LHCN-M2 (cell line): ENCODE measurements at regions not wholly inside any gene's neighbourhood (a gene's known extent, or its start where the extent isn't known, plus 50 kb on each side); places are given as distances from the start of the nearest gene placed in this dataset.

Source experiments
- DNase-seq: peaks from one replicate; pipeline ENCODE4 v3.0.0-alpha.2; 2012; ENCODE audit warnings: low read depth

GRCh38 chr5:5798462-5798861 lies 376.0 kb downstream of the ICE1 start:
- DNase-seq = no peak

DNA sequence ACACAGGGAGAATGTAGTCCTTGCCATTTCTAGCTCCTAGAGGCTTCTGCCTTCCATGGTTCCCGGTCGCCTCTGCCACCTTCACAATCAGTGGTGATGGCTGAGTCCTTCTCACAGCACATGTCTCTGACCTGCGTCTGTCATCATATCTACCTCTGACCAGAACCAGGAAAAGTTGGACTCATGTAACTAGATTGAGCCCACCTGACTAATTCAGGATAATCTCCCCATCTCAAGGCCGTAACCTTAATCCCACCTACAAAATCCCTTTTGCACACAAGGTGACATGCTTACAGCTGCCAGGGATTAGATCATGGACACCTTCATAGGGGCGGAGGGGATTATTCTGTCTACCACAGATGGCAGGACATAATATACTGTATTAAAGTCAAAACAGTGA lies 375.6 kb downstream of the ICE1 start:
- DNase-seq = no peak

GRCh38 chr5:5795074-5795771 lies 372.7 kb downstream of the ICE1 start:
- DNase-seq = no peak

DNA sequence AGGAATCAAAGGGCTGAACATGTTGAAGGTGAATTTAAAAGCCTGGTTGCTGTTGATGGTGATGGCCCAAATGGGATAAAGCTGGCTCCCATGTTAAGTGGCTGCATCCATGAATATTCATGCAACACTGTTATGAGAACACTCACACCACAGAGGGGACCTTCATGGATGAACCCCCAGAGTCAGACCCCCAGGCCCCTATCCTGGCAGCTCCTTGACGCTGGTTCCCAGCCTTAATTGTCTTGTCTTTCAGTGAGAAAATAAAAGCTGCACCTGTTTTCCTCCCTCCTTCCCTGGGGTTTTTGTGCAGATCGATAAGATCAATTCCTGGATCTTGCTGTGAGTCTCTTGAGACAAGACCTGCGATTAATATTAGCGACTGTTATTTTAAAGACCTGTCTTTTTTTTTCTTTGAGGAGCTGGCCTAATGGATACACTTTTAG lies 371.7 kb downstream of the ICE1 start:
- DNase-seq = no peak

- no peak for DNase-seq
Measured at GRCh38 chr5:5793242-5794117, 371.0 kb downstream of the ICE1 start.

DNA sequence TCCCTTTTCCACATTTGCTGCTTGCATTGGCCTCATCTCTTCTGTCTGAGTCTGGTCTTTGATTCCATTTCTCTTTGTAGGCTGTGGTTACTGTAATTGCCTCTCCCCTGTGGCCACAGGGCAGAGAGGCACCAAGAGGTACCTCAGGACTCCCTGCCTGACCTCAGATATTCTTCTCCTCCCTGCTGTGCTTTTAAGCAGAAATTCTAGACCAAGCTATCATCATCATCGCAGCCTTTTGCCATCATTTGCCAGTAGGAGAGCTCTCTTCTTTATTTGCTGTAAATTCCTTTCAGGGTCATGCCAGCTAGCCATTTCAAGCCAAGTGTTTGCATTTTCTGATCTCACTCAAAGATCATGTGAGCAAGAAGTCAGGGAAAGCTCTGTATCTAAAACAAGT lies 369.6 kb downstream of the ICE1 start:
- no peak for DNase-seq

DNA sequence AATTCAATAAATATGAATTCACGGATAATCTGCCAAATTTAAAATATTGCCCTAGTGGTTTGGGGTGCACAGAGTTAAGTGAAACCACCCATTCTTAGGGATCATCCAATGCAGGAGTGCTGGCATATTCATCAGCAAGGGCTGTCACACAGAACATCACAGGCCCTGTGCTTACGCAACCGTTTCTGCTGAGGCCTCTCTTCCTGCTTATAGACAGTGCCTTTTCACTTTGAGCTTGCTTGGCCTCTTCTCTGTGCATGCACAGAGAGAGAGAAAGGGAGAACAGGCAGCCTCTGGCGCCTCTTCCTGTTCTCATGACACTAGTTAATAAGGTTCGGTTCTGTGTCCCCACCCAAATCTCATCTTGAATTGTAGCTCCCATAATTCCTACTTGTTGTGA lies 366.3 kb downstream of the ICE1 start:
- DNase-seq = no peak

DNA sequence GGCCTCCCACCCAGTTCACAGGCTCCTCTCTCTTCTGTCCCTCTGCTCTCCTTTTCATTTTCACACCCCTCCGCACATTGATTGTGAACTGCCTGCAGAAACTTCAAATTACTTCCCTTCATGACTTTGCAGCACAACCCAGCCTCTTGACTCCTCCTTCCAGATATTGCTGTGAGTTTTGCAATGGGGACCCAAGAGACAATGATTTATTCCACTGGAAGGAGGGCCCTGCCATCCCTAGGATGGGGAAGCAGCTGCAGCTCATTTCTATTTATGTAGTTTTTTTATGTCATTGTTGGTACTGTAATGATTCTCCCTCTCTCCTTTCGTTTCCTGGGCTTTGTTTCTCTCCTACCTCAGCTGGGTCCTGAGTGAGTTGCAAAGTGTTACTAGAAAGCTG lies 364.9 kb downstream of the ICE1 start:
- DNase-seq = no peak

DNA sequence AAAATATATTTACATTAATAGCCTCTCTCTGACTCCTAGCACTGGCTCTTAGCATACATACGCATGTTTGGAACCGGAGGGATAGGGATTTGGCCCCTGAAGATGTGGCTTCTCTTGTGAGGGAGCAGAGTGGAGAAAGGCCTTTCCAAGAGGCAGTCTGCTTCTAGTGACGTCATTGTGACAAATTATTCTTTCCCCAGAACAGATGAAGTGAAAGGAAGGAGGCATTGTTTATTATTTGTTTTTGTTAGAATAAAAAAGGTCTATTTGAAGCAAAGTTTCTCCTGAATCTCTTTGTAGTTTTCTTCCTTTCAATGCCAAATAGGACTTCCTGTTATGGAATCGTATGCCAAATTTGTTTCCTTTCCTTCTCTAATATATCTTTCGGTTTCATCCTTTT lies 361.6 kb downstream of the ICE1 start:
- no peak for DNase-seq

- no peak for DNase-seq
Measured at GRCh38 chr5:5783021-5783420, 360.5 kb downstream of the ICE1 start.

- DNase-seq = no peak
Measured at GRCh38 chr5:5782402-5782801, 359.9 kb downstream of the ICE1 start.

- no peak for DNase-seq
Measured at GRCh38 chr5:5781335-5781734, 358.9 kb downstream of the ICE1 start.

DNA sequence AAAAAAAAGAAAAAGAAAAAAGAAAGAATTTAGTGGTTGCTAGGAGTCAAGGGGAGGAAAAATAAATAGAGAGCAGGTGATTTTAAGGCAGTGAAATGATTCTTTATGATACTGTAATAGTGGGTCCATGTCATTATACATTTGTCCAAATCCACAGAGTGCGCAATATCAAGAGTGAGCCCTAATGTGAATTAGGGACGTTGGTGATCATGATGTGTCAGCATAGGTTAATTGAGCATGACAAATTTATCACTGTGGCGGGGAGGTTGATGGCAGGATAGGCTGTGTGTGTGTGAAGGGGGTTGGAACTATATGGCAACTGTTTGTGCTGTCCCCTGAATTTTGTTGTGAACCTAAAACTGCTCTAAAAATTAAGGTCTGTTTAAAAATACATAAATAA lies 357.8 kb downstream of the ICE1 start:
- no peak for DNase-seq

GRCh38 chr5:5777013-5777412 lies 354.5 kb downstream of the ICE1 start:
- DNase-seq = no peak

- no peak for DNase-seq
Measured at GRCh38 chr5:5772202-5772601, 349.7 kb downstream of the ICE1 start.

DNA sequence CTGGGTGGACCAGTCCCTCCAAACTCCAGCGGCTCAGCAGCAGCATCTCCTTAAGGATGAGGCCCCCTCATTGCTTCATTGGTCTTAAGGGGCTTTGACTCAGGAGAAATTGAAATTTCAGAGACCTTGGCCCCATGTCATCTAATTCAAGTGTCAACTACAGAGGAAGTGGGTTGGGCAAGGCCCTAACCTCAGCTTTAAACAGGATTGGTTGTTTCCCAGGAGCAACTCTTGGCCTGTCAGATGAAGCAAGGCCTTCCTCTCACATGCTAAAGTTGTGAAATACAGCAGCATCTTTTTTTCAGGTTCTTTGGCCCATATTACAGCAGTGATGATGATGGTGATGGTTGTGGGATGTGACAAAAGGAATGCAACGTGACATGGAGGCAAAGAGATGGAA lies 348.3 kb downstream of the ICE1 start:
- no peak for DNase-seq

GRCh38 chr5:5767286-5767928 lies 344.9 kb downstream of the ICE1 start:
- no peak for DNase-seq

- DNase-seq = no peak
Measured at GRCh38 chr5:5765066-5765850, 342.8 kb downstream of the ICE1 start.

DNA sequence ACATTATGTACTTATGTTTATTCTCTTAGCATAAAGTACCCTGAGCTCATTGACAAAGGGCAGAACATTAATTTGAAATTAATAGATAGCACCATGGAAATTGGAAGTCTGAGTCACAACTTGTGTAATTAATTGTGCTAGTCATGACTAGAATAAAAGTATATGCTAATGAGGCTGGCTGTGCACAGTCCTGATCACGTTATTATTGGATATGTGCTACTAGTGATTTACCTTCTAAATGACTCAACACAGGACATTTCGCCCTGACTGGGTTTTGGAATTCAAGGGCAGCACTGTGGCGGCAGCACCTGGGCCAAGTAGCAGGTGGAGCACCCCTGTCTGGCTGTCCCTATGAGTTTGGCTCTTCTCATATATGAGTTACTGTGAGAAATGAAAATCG lies 341.8 kb downstream of the ICE1 start:
- DNase-seq = no peak

DNA sequence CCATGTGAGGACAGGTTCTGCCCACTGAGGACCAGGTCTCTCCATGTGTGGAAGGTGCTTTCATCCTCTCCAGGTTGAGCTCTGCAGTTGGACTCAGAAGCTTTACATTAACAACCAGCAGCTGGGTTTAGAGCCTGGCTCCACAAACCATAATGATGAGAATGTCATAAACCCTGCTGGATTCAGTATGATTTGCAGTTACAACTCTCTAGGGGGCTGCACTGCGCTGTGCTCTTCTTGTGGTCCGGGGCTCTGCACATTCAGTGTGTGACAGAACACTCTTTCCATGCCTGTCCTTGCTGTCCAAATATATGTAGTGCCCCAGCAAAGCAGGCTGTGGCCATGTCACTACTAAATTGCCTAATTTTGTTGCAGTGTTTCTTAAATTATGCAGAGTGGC lies 334.3 kb downstream of the ICE1 start:
- DNase-seq = no peak

GRCh38 chr5:5755888-5756287 lies 333.4 kb downstream of the ICE1 start:
- DNase-seq = no peak

DNA sequence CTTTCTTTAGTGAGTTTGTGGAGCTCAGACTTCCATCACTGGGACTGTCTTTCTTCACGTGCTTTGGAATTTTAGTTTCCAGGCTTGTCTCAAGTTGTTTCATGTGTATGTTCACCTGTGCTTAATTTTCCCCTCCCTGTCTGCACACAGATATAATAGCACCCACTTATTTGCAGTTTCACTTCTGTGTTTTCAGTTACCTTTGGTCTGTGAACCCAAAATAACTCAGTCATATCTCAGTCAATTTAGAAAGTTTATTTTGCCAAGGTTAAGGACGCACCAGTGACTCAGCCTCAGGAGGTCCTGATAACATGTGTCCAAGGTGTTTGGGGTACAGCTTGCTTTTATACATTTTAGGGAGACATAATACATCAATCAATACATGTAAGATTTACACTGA lies 330.4 kb downstream of the ICE1 start:
- no peak for DNase-seq
